GM12874 (cell line): ENCODE measurements at regions not wholly inside any gene's neighbourhood (a gene's known extent, or its start where the extent isn't known, plus 50 kb on each side); places are given as distances from the start of the nearest gene placed in this dataset.

Source experiments
- TF ChIP-seq, protein P1 (sequence below): IDR thresholded peaks from 2 replicates; pipeline ENCODE4 v1.5.1; 2011; ENCODE audit warnings: low read depth, mild to moderate bottlenecking, control low read depth, low read length, moderate library complexity; ENCODE audit not compliant: insufficient read depth

DNA sequence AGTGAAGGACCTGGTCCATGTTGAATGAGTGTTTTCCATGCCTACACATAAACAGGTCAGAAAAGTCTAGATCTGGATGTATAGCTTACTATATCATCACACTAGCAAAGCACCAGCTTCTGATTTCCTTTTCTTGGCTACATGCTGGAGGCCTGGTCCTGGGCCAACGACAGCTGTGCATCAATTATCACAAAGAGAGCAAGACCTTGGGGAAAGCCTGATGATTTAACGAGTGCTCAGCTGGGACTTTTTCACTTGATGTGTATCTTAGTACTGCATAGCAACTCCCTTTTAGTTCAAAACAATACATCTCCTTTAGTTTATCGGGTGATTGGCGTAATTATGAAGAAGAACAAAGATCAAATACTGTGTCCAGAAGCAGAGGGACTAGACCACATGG is 358.2 kb downstream of the KIF2B start:
- TF ChIP-seq, protein P1, sequence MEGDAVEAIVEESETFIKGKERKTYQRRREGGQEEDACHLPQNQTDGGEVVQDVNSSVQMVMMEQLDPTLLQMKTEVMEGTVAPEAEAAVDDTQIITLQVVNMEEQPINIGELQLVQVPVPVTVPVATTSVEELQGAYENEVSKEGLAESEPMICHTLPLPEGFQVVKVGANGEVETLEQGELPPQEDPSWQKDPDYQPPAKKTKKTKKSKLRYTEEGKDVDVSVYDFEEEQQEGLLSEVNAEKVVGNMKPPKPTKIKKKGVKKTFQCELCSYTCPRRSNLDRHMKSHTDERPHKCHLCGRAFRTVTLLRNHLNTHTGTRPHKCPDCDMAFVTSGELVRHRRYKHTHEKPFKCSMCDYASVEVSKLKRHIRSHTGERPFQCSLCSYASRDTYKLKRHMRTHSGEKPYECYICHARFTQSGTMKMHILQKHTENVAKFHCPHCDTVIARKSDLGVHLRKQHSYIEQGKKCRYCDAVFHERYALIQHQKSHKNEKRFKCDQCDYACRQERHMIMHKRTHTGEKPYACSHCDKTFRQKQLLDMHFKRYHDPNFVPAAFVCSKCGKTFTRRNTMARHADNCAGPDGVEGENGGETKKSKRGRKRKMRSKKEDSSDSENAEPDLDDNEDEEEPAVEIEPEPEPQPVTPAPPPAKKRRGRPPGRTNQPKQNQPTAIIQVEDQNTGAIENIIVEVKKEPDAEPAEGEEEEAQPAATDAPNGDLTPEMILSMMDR, result no peak

DNA sequence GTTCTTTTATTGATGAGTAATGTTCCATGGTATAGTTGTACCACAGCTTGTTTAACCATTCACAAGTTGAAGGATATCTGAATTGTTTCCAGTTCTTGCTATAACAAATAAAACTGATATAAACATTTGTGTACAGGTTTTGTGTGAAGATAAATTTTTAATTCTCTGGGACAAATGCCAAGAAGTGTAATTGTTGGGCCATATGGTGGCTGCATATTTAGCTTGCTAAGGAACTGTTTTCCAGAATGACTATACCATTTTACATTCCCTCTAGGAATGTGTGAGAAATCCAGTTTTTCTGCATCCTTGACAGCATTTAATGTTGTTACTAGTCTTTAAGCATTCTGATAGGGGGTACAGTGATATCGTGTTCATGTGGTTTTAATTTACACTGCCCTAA is 368.5 kb downstream of the KIF2B start:
- TF ChIP-seq, protein P1, result no peak

DNA sequence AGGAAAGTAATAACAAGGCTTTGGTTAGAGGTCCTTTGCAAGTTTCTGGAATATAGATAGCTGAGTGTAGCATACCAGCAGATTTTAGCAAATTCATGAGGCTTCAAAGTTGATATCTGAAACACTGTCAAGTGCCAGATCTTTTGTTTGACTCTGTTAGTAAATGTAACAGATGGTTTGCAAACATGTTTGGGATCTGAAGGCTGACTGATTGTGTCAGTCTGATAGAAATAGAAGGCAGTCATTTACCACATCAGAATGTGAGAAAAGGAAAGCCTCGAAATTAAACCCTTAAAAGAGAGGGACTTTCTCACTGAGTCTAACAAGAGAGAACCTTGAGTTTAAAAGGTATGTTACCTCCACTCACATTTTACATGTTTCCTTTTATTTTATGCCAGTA is 371.5 kb downstream of the KIF2B start:
- TF ChIP-seq, protein P1, result no peak

DNA sequence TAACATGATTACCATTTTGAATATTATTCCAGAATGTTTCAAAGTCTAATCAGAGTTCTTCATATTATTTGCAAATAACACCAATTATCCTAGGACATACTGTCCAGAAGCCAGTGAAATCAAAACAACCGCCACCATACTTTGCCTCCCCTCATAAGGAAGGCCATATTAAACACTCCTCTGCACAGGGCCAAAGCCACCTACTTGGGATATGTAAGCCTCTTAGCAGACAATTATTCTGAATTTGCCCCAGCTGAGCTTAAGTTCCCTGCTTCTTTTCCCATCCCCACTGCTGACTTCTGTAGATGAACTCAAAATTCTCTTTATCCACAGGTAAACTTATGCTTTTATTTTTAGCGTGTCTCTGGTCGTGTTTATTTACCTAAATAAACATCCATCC is 374.0 kb downstream of the KIF2B start:
- TF ChIP-seq, protein P1, result no peak

DNA sequence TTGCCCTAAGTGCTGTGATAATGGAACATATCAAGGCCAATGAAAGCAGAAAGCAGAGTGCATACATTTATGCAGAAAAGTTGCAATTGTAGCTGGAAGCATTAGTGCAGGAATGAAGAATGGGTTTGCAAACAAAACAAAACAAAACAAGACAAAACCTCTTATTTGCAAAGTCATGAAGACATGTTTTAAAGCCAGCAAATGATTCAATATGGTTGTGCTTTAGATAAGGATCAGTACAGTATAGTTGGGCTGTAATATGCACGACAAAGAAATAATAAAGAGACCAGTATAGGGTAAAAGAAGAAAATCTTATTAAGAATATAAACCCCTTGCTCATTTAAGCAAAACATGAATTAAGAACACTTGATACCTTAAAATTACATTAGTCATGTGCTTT is 398.1 kb downstream of the KIF2B start:
- TF ChIP-seq, protein P1, result no peak

DNA sequence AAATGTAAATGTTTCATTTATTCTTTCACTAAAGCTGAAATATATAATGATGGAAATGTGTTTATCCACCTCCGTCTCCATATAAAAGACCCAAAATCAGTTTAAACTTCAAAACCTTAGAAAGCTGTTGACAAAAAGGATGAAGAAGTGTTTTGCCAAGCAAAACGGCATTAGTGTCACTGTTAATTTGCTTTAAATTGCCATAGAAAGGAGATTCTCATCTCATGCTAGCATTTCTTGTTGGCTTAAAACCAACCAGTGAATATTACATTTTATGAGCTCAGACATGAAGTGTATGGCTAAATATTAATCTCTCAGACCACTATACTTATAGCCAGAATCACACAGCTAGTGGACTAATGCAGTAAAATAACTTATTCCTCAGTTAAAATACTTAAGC is 398.8 kb downstream of the KIF2B start:
- TF ChIP-seq, protein P1, result no peak

DNA sequence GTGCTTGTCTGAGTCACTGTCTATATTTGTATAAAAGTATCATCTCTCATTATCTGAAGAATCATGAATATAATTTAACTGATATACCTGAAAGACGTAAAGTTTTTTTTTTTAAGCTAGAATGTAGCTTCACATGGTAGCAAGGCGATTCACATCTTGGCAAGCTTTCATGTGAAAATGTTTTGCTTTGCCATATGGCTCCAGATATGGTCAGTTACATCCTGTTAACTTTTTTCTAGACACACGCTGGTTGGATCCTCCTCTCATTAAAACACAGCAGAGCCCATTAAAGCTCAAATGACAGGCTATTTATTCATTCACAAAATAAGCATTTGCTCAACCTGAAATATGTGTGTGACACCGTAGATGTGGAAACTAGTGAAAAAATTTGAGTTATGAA is 412.8 kb downstream of the KIF2B start:
- TF ChIP-seq, protein P1, result no peak
